Vagina (tissue), 2 donors: ENCODE measurements at regions not wholly inside any gene's neighbourhood (a gene's known extent, or its start where the extent isn't known, plus 50 kb on each side); places are given as distances from the start of the nearest gene placed in this dataset.

Experiments
- CTCF ChIP-seq, 3 experiments: fragments of 450-650 bp in 2 of 3; fragments of 200-600 bp in 1 of 3; sonication (generic) in 1 of 3; IDR thresholded peaks; one replicate each; pipeline ENCODE4 v1.5.1; 2017 to 2019; ENCODE audit warnings: antibody characterized with exemption in 3 of 3, mild to moderate bottlenecking in 2 of 3, moderate library complexity in 2 of 3
- POLR2A ChIP-seq, 2 donors: fragments of 450-650 bp; IDR thresholded peaks; one replicate each; pipeline ENCODE4 v1.6.1; 2017; ENCODE audit warnings: antibody characterized with exemption in 2 of 2, mild to moderate bottlenecking in 2 of 2, moderate library complexity in 2 of 2
- POLR2AphosphoS5 ChIP-seq, 2 donors: sonication (generic); formaldehyde crosslinking; IDR thresholded peaks; one replicate each; pipeline ENCODE4 v1.9.0; 2017; ENCODE audit warnings: antibody characterized with exemption in 2 of 2, mild to moderate bottlenecking in 2 of 2, low read depth in 1 of 2; ENCODE audit not compliant: insufficient read depth in 1 of 2

DNA sequence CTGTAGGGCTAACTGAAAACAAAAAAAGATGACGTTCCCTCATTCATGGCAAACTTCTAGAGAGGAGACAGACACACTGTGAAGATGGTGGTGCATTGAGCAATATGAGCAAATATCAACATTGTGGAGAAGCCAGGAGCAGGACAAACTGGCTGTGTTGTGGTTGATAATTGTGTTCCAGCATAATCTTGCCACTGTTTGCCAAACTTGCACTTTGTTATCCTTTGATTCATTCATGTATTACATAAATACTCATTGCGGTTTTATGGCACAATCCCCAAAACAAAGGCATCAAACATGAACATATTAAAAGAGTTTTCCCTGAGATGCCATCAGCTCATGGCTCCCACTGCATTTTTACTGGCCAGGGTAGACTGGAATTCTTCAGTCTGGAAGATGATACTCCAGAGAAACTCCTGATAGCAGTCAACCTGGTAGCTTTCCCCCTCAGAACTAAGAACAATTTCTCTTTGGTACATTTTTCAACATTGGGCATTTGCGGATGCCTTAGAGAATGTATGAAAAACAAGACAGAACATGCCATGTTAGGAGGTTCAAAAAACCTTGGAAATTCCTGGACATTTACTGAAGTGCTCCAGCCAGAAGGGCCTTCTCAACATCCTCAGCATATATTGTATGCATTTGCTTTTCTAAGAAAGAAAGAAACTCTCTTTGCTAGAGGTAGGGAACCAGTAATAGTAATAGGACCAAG, 487.4 kb upstream of the CELF4 start:
- TF ChIP-seq CTCF (IDR thresholded peaks at IDR 0.05): no peak
- no peak for TF ChIP-seq POLR2AphosphoS5 (IDR thresholded peaks at IDR 0.05; ENCODE audit: insufficient read depth in 1 of 2, low read depth in 1 of 2)
- no peak for TF ChIP-seq POLR2A (IDR thresholded peaks at IDR 0.05)
